ENCODE measurements at regions not wholly inside any gene's neighbourhood (a gene's known extent, or its start where the extent isn't known, plus 50 kb on each side); places are given as distances from the start of the nearest gene placed in this dataset.

GRCh38 chr2:238600506-238601432 lies 174.0 kb downstream of the ASB1 start:
- TF ChIP-seq, protein P1, sequence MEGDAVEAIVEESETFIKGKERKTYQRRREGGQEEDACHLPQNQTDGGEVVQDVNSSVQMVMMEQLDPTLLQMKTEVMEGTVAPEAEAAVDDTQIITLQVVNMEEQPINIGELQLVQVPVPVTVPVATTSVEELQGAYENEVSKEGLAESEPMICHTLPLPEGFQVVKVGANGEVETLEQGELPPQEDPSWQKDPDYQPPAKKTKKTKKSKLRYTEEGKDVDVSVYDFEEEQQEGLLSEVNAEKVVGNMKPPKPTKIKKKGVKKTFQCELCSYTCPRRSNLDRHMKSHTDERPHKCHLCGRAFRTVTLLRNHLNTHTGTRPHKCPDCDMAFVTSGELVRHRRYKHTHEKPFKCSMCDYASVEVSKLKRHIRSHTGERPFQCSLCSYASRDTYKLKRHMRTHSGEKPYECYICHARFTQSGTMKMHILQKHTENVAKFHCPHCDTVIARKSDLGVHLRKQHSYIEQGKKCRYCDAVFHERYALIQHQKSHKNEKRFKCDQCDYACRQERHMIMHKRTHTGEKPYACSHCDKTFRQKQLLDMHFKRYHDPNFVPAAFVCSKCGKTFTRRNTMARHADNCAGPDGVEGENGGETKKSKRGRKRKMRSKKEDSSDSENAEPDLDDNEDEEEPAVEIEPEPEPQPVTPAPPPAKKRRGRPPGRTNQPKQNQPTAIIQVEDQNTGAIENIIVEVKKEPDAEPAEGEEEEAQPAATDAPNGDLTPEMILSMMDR (IDR thresholded peaks at IDR 0.05) = no peak
- no peak for TF ChIP-seq POLR2A (IDR thresholded peaks at IDR 0.05)
